Activated naive CD4-positive, alpha-beta T cell treated with anti-CD3 and anti-CD28 coated beads, Interleukin-2, amount 50 U/mL, for 16 hours (primary cell): ENCODE measurements at regions not wholly inside any gene's neighbourhood (a gene's known extent, or its start where the extent isn't known, plus 50 kb on each side); places are given as distances from the start of the nearest gene placed in this dataset.

Source experiments
- DNase-seq: peaks from one replicate; pipeline ENCODE4 v3.0.0-alpha.2; 2020

DNA sequence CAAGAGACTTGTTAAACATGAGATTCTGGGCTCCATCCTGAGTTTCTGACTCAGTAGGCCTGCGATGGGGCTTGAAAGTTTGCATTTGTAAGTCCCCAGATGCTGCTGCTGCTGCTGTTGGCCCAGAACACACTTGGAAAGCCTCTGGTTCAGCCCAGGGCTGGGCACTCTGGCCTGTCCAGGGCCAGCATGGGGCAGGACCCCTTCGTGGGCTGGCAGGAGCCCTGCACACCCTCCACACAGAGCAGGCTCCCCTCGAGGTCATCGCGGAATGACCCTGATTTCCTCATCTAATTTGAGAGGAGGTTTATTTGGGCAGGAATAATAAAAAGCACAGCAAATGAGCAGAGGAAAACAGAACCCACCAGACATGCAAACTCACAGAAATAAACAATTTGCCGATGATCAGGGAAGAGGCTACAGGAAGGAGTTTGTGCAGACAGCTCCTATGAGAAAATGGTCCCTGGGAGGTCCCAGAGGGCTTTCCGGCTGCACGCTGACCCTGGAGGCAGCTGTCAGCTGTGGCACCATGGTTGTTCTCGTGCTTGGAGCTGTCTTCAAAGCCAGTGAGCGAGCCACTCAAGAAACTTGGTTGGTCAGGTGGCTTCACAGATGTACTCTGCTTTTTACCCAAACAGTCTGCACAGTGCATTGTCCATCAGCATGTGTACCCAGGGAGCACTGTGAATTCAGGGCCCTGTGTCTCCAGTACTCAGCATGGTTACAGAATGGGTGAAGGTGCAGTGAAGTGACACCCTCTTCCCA is 119.3 kb downstream of the GLI2 start:
- no peak for DNase-seq

- DNase-seq: no peak
Measured at GRCh38 chr2:120855855-120856405, 120.3 kb downstream of the GLI2 start.

GRCh38 chr2:120856421-120856862 is 120.8 kb downstream of the GLI2 start:
- no peak for DNase-seq

DNA sequence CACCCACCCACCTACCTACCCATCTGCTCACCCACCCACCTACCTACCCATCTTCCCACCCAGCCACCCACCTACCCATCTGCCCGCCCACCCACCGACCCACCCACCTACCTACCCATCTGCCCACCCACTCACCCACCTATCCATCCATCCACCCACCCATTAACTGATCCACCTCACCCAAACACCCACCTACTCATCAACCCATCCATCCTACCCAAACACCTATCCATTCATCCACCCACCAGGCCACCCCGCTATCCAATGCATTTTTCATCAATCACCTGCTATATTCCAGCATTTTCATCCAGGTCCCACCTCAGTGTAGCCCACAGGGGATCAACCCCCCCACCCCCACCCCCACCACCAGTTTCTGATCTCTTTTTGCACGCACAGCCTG is 121.8 kb downstream of the GLI2 start:
- no peak for DNase-seq

DNA sequence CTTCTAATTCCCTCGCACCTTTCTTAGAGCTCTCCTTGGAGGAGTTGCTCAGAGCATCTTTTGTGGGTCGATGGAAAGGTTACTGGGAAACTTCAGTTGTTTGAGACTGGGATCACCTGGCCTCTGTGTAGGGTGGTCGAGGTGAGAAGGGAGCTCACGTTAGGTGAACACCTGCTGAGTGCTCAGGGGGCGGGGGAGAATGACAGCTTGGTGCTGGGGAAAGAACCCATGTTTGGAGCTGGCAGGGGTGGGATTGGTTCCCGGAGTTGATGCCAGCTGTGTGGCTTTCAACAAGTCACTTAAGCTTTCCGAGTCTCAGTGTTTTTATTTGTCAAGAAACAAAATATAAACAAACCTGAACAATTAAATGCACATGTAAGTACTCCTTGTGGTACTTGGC is 122.3 kb downstream of the GLI2 start:
- DNase-seq: no peak

GRCh38 chr2:120858361-120859106 is 122.9 kb downstream of the GLI2 start:
- DNase-seq: no peak

- DNase-seq: no peak
Measured at GRCh38 chr2:120859128-120859527, 123.5 kb downstream of the GLI2 start.

DNA sequence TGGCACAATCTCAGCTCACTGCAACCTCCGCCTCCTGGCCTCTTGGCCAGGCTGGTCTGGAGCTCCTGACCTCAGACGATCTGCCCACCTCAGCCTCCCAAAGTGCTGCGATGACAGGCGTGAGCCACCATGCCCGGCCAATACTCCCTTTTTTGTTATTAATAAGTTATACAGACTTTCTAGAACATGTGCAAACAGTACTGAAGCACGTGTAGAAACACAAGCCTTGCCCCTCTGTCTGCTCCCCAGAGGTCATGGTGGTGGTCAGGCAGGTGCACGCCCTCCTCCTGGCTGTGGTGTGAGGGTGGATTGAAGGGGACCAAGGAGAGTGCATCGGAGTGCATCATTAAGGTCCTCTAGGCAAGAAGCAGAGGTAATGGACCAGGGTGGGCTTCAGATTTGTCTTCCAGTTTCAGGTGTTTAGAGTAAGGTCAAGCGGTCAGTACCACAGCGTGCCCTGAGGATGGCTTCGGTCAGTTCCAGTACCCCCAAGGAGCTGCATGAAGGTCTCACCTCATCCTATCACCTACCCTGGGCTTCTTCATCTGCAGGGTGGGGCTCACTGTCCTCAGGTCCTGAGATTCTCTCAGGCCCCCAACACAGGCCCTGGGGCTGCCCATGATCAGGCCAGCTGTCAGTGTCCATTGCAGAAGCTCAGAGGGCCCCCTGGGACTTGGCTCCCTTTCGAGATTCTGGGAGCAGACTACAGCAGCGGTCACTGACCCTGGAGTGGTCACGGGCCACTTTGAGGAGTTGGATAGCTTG is 124.3 kb downstream of the GLI2 start:
- DNase-seq: no peak

DNA sequence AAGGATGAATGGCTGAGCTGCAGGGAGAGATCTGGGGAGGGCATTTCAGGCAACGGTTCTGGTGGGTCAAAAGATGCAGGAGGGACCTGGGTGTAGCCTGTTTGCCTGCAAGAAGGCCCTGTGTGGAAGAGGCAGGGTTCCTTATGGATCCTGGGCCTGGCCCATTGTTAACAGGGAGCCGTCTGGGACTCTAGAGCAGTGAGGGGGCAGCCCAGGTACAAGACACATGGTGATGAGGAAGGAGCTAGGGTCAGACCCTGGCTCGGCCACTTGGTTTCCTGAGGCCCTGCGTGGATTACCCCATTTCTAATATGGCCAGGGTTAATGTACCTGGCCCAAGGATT is 124.9 kb downstream of the GLI2 start:
- no peak for DNase-seq

DNA sequence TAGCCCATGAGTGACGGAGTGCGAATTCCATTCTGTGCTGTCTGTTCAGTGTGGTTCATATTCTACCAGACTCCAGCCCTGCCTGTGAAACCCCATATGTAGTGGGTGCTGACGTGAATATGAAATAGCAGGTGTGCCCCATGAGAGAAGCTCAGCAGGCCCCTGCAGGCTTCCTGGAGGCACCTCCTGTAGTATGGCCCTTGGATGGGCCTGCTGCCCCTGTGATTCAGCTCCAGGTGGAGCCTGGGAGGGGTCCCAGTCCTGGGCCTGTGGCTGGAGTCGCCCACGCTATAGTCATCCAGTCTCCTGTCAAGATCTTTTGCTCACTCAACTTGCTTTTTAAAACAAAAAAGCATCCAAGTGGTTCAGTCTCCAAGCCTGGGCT is 125.5 kb downstream of the GLI2 start:
- no peak for DNase-seq

- DNase-seq: no peak
Measured at GRCh38 chr2:120861576-120862191, 126.0 kb downstream of the GLI2 start.

DNA sequence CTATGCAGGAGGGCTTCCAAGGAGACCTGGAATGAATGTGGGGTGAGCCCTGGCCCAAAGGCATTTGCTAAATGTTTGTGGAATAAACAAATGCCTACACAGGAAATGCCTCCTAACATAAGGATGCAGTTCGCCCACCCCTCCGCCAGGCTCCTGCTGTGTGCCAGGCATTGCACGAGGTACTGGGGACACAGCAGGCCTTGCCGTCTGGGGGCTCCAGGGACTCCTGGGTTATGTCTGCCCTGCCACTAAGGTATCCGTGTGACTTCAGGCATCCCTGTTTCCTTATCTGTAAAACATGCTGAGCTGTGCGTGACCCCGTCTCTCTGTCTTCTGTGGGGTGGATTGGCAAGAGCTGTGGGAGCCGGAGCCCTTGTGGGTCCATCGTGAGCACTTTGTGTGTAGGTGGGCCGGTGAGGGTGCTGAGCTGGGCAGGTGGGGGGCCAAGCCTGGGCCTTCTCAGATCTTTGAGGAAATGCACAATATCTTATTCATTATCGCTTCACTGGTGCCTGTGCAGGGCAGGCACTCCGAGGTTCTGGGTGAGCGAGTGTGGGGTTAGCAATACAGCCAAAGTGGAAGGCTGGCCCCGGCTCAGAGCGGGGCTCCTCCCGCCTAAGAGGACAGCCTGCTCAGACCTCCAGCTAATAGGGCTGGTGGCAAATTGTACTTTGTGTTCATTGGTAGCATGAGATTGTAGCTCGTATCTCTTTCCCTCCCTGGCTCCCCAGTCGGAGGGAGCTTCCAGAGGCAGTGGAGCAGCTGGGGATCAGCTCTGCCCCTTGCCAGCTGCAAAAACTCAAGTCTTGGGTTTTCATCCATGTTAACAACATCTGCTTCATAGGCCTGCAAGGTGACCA is 126.8 kb downstream of the GLI2 start:
- DNase-seq: no peak

DNA sequence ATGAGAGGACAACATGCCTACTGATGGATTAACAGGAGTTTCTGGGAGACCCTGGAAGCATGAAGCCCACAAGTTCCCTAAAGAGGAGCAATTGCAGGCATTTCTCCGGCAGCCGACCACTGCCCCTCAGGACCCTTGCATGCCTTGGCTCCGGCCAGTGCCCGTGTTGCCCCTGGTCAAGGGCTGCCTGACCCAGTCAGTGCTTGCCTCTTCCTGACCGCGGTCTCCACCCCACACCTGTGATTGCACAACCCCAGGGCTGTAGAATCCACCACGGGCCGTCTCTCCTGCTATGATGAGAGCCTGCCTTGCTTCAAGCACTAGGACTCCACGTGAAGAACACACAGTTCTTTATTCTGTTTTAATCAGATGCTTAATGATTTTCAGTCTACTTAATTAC is 127.5 kb downstream of the GLI2 start:
- no peak for DNase-seq

GRCh38 chr2:120863661-120864320 is 128.1 kb downstream of the GLI2 start:
- DNase-seq: no peak

- DNase-seq: no peak
Measured at GRCh38 chr2:120864981-120865380, 129.3 kb downstream of the GLI2 start.

GRCh38 chr2:120865656-120866055 is 130.0 kb downstream of the GLI2 start:
- DNase-seq: no peak

DNA sequence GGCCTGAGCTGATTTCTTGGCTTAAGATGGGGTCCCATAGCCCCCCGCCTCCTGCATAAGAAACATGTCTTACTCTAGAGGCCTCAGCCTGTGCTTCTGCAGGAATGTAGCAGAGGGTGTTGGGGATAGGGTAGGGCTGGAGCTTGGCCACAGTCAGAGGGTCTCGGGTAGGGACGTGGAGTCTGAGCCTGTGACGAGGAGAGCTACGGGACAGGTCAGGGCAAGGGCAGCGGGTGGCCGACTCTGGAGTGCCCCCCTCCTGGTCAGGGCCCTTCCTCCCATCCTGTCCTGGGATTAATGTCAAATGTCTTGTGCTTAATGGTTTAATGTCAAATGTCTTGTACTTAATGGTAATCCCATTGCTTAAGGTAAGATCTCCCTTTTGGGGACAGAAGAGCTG is 130.4 kb downstream of the GLI2 start:
- DNase-seq: no peak

DNA sequence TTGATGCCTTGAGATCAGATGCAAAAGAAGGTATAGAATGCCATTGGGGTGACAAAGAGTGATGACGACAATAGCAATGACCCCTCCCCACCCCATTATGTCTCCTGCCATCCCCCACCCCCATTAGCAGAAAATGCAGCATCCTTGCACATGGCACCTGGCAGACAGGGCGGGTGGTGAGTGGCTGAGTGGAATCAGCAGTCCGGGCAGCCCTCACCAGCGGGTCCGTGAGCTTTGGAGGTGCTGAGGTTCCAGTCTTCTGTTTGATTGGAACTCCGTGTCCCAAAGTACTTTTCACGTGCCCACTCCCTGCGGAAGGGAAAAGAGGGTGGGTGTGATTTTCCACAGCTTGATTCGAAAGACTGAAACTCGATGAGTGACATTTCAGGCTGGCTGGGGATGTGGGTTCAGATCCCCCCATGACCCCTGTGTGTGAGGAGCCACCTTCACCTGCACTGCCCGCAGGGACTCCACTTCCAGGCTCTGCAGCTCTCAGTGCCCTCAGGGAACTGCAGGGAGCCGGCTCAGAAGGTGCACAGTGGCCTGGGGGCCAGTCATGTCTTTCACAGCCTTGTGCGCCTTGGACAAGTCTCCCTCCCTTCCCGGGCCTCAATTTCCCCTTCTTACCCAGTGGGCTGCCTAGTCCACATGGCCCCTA is 130.9 kb downstream of the GLI2 start:
- DNase-seq: no peak

DNA sequence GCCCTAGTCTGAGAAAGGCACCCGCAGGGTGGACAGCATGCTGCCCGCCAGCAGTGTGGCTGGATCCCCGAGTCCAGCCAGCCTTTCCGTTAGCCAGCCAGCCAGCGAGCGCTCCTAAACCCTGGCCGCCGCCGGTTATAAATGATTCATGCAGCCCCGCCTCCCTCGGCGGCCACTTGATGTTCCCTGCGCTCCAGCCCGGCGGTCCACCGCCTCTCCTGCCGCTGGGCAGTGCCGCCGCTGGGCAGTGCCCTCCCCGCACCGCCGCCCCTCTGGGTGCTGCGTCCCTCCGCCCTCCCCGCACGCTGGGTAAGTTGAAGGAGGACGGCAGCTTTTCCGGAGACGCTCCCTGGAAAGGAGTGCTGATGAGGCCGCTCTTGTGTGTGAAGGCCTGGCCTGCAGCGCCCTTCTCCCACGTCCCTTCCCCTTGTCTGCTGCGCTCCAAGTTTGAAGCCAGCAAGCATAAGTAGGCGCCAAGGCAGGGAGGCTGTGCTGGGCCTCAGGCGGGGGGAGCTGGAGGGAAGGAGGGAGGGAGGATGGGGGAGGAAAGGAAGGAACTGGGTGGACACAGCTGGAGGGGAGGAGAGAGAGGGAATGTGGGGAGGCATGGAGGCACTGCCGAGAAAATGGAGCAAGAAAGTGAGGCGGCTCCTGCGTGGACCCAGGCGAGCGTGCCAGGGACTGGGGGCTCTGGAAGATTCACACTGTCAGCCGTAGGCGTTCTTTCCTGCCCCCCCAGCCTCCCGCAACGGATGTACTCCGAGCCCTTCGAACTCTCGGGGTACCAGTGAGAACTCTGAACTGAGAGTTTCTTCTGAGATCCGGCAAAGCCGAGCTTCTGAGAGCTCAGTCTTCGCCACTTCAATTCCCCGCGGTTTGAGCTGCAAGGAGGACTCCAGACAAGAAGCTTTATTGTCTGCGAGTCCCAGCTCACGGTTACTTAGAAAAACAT is 131.9 kb downstream of the GLI2 start:
- DNase-seq: no peak

DNA sequence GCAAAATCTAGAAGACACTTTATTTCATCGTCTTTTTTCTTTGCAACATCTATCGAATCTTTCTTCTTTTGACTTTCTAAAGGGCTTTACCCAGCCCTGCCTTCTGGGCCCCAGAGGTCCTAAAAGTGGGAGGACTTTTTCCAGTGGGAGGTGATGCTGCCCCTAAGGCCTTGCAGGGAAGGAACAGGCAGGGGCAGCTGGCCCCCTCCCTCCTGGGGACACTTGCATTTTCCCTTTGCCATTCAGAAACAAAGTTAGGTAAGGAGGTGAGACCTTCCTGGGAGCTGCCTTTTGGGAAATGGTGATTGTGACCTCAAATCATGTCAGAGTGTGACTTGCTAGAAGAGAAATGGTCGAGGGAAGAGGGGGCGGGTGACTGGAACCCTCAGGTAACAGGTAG is 132.7 kb downstream of the GLI2 start:
- DNase-seq: no peak
